GM23338 (cell line): ENCODE measurements at regions not wholly inside any gene's neighbourhood (a gene's known extent, or its start where the extent isn't known, plus 50 kb on each side); places are given as distances from the start of the nearest gene placed in this dataset.

Experiments
- CREB1 ChIP-seq: fragments of 250-450 bp; sonication (Bioruptor Pico); IDR thresholded peaks from 2 replicates; pipeline ENCODE4 v1.5.0; 2020; ENCODE audit warnings: low read depth, mild to moderate bottlenecking, moderate library complexity
- CTCF ChIP-seq, 2 experiments: fragments of 200-600 bp in 1 of 2; sonication (generic) in 1 of 2; conservative IDR thresholded peaks; 2 replicates each; pipeline versions ENCODE4 v1.5.1 to v1.6.1; 2016 to 2017; ENCODE audit warnings: antibody characterized with exemption in 2 of 2, low read depth in 2 of 2, mild to moderate bottlenecking in 2 of 2, moderate library complexity in 1 of 2
- EZH2 ChIP-seq: fragments of 200-600 bp; sonication (generic); IDR thresholded peaks from one replicate; pipeline ENCODE4 v1.8.0; 2017; ENCODE audit warnings: antibody characterized with exemption, mild to moderate bottlenecking, low read depth; ENCODE audit not compliant: unreplicated experiment
- EZH2phosphoT487 ChIP-seq: fragments of 200-600 bp; sonication (generic); IDR thresholded peaks from one replicate; pipeline ENCODE4 v1.8.1; 2018; ENCODE audit warnings: antibody characterized with exemption; ENCODE audit not compliant: unreplicated experiment
- NANOG ChIP-seq: IDR thresholded peaks from 2 replicates; pipeline ENCODE4 v1.6.1; 2016; ENCODE audit warnings: antibody characterized with exemption, borderline replicate concordance
- POLR2AphosphoS5 ChIP-seq: IDR thresholded peaks from 2 replicates; pipeline ENCODE4 v1.6.1; 2016; ENCODE audit warnings: antibody characterized with exemption, low read depth

GRCh38 chr15:56839099-56839498 is 79.3 kb upstream of the TCF12 start:
- TF ChIP-seq CTCF (conservative IDR thresholded peaks at IDR 0.05; ENCODE audit: low read depth in 2 of 2) (no peak), POLR2AphosphoS5 (no peak), EZH2phosphoT487 (no peak), CREB1 (CRISPR knock-in tag) (no peak), EZH2 (no peak), NANOG (no peak)
